H9 (cell line): ENCODE measurements at regions not wholly inside any gene's neighbourhood (a gene's known extent, or its start where the extent isn't known, plus 50 kb on each side); places are given as distances from the start of the nearest gene placed in this dataset.

Experiments
- DNase-seq: peaks from one replicate; pipeline ENCODE4 v3.0.0-alpha.2; 2017
- H2AFZ ChIP-seq: one replicate; pipeline ENCODE4 v1.6.1; 2013; ENCODE audit warnings: mild to moderate bottlenecking, low read length, control low read depth, moderate library complexity
- H2AK5ac ChIP-seq: 2 replicates; pipeline ENCODE4 v1.6.1; 2013; ENCODE audit warnings: low read length, control low read depth, mixed read lengths; ENCODE audit not compliant: insufficient read length
- H2BK120ac ChIP-seq: one replicate; pipeline ENCODE4 v1.6.1; 2013; ENCODE audit warnings: low read depth, mild to moderate bottlenecking, low read length, control low read depth, inconsistent platforms; ENCODE audit not compliant: poor library complexity, severe bottlenecking
- H2BK12ac ChIP-seq: 2 replicates; pipeline ENCODE4 v1.6.1; 2013; ENCODE audit warnings: low read length, control low read depth, mixed read lengths, low read depth; ENCODE audit not compliant: insufficient read length
- H2BK15ac ChIP-seq: 2 replicates; pipeline ENCODE4 v1.6.1; 2013; ENCODE audit warnings: low read depth, low read length, control low read depth
- H2BK20ac ChIP-seq: one replicate; pipeline ENCODE4 v1.6.1; 2013; ENCODE audit warnings: low read depth, mild to moderate bottlenecking, low read length, control low read depth, inconsistent platforms; ENCODE audit not compliant: poor library complexity, severe bottlenecking
- H2BK5ac ChIP-seq: 2 replicates; pipeline ENCODE4 v1.6.1; 2013; ENCODE audit warnings: low read length, control low read depth, mixed read lengths; ENCODE audit not compliant: insufficient read length
- H3K14ac ChIP-seq: 2 replicates; pipeline ENCODE4 v1.6.1; 2013; ENCODE audit warnings: low read length, control low read depth; ENCODE audit not compliant: insufficient read depth
- H3K18ac ChIP-seq: 2 replicates; pipeline ENCODE4 v1.6.1; 2013; ENCODE audit warnings: low read depth, mild to moderate bottlenecking, mixed read lengths, low read length, control low read depth; ENCODE audit not compliant: insufficient read length
- H3K23ac ChIP-seq: 2 replicates; pipeline ENCODE4 v1.6.1; 2013; ENCODE audit warnings: low read length, control low read depth, mixed read lengths, low read depth; ENCODE audit not compliant: insufficient read length
- H3K23me2 ChIP-seq: 2 replicates; pipeline ENCODE4 v1.6.1; 2013; ENCODE audit warnings: low read depth, mild to moderate bottlenecking, mixed read lengths, low read length, control low read depth; ENCODE audit not compliant: insufficient read length, poor library complexity, severe bottlenecking
- H3K27ac ChIP-seq: 2 replicates; pipeline ENCODE4 v1.5.1; 2013; ENCODE audit warnings: low read length, control low read depth, mixed read lengths, low read depth; ENCODE audit not compliant: insufficient read length
- H3K27me3 ChIP-seq: 2 replicates; pipeline ENCODE4 v1.6.1; 2013; ENCODE audit warnings: low read length, control low read depth, inconsistent platforms; ENCODE audit not compliant: insufficient read depth
- H3K4ac ChIP-seq: 2 replicates; pipeline ENCODE4 v1.6.1; 2013; ENCODE audit warnings: low read depth, mild to moderate bottlenecking, control low read depth, inconsistent platforms, low read length, moderate library complexity
- H3K4me1 ChIP-seq: 2 replicates; pipeline ENCODE4 v1.6.1; 2013; ENCODE audit warnings: low read length, control low read depth, inconsistent platforms; ENCODE audit not compliant: insufficient read depth
- H3K4me2 ChIP-seq: 2 replicates; pipeline ENCODE4 v1.6.1; 2013; ENCODE audit warnings: low read length, control low read depth, mixed read lengths; ENCODE audit not compliant: insufficient read length, insufficient read depth
- H3K56ac ChIP-seq: 2 replicates; pipeline ENCODE4 v1.6.1; 2013; ENCODE audit warnings: low read depth, mild to moderate bottlenecking, mixed read lengths, low read length, control low read depth; ENCODE audit not compliant: insufficient read length
- H3K79me1 ChIP-seq: 2 replicates; pipeline ENCODE4 v1.6.1; 2013; ENCODE audit warnings: low read depth, mild to moderate bottlenecking, moderate library complexity, low read length, control low read depth, inconsistent platforms; ENCODE audit not compliant: insufficient read depth, poor library complexity, severe bottlenecking
- H3K79me2 ChIP-seq: 2 replicates; pipeline ENCODE4 v1.6.1; 2013; ENCODE audit warnings: low read length, control low read depth, inconsistent platforms; ENCODE audit not compliant: insufficient read depth
- H3K9ac ChIP-seq: 2 replicates; pipeline ENCODE4 v1.6.1; 2013; ENCODE audit warnings: low read length, control low read depth, mixed read lengths; ENCODE audit not compliant: insufficient read length; ENCODE audit errors: extremely low read depth
- H3K9me3 ChIP-seq: one replicate; pipeline ENCODE4 v1.6.1; 2013; ENCODE audit warnings: low read depth, low read length, inconsistent platforms; ENCODE audit not compliant: control insufficient read depth
- H3T11ph ChIP-seq: one replicate; pipeline ENCODE4 v1.6.1; 2013; ENCODE audit warnings: mild to moderate bottlenecking, low read length, control low read depth, inconsistent platforms
- H4K20me1 ChIP-seq: one replicate; pipeline ENCODE4 v1.6.1; 2013; ENCODE audit not compliant: control insufficient read depth, insufficient read length, insufficient read depth
- H4K5ac ChIP-seq: 2 replicates; pipeline ENCODE4 v1.6.1; 2013; ENCODE audit warnings: low read depth, mild to moderate bottlenecking, mixed read lengths, low read length, control low read depth; ENCODE audit not compliant: insufficient read length
- H4K8ac ChIP-seq: replicated peaks from 2 replicates; pipeline ENCODE4 v1.6.1; 2013; ENCODE audit warnings: low read length, control low read depth, mixed read lengths, low read depth; ENCODE audit not compliant: insufficient read length
- H4K91ac ChIP-seq: 2 replicates; pipeline ENCODE4 v1.6.1; 2013; ENCODE audit warnings: low read depth, mild to moderate bottlenecking, moderate library complexity, mixed read lengths, low read length, control low read depth; ENCODE audit not compliant: insufficient read length
- H3K27ac Mint-ChIP-seq, 3 experiments: 2 replicates in 2 of 3; 3 replicates in 1 of 3; pipeline ENCODE4 v1.8.0; 2020 to 2021; ENCODE audit warnings: mixed read lengths in 3 of 3, mild to moderate bottlenecking in 1 of 3, moderate library complexity in 1 of 3
- H3K27me3 Mint-ChIP-seq: 2 replicates; pipeline ENCODE4 v1.8.0; 2021; ENCODE audit warnings: low read depth, mild to moderate bottlenecking, moderate library complexity, mixed read lengths
- H3K36me3 Mint-ChIP-seq, 3 experiments: 2 replicates in 2 of 3; 3 replicates in 1 of 3; pipeline ENCODE4 v1.8.0; 2020 to 2021; ENCODE audit warnings: low read depth in 3 of 3, mixed read lengths in 3 of 3; ENCODE audit not compliant: insufficient read depth in 1 of 3
- H3K4me1 Mint-ChIP-seq, 2 experiments: 2 replicates each; pipeline ENCODE4 v1.8.0; 2020; ENCODE audit warnings: mixed read lengths in 2 of 2
- H3K4me3 Mint-ChIP-seq, 2 experiments: 2 replicates in 1 of 2; 3 replicates in 1 of 2; pipeline ENCODE4 v1.8.0; 2020 to 2021; ENCODE audit warnings: mild to moderate bottlenecking in 2 of 2, mixed read lengths in 2 of 2, moderate library complexity in 1 of 2
- H3K9me3 Mint-ChIP-seq, 2 experiments: 2 replicates in 1 of 2; 3 replicates in 1 of 2; pipeline ENCODE4 v1.8.0; 2020; ENCODE audit warnings: mild to moderate bottlenecking in 2 of 2, mixed read lengths in 2 of 2, moderate library complexity in 1 of 2
- CTCF ChIP-seq: fragments of 200-600 bp; sonication (generic); conservative IDR thresholded peaks from 3 replicates; pipeline ENCODE4 v1.8.0; 2021; ENCODE audit warnings: antibody characterized with exemption, mild to moderate bottlenecking
- WGBS: extraction: QIAGEN DNeasy Blood & Tissue Kit; methylation state at CpG from one replicate; pipeline ENCODE4 v1.1.7; 2013; ENCODE audit warnings: missing lambda C conversion rate, low lambda C conversion rate, mixed read lengths; ENCODE audit not compliant: insufficient read length; ENCODE audit errors: extremely low coverage; 5-methylcytosine and 5-hydroxymethylcytosine counted together

- Mint-ChIP-seq H3K4me3 (no peak overlapping the region), H3K36me3 (no peaks in the 10 kb centered on the region), H3K4me1 (peaks cover 0 to 6% of the 10 kb centered on the region in 2 experiments; a peak in 1 of 4 replicates), H3K27me3 (peaks cover 1% of the 10 kb centered on the region; the same call in 1 of the 2 replicates), H3K27ac (no peak overlapping the region), H3K9me3 (no peaks in the 10 kb centered on the region)
- Histone ChIP-seq H2AK5ac (no peak overlapping the region), H3K18ac (no peak overlapping the region), H3K23me2 (no peaks in the 10 kb centered on the region), H2BK5ac (no peak overlapping the region), H3K27me3 (no peaks in the 10 kb centered on the region), H3K27ac (no peak overlapping the region), H3K79me2 (no peaks in the 10 kb centered on the region), H4K8ac (no peak overlapping the region), H3K9me3 (no peaks in the 10 kb centered on the region), H3K4ac (no peak overlapping the region), H2BK120ac (no peak overlapping the region), H3K79me1 (no peaks in the 10 kb centered on the region), H4K20me1 (no peaks in the 10 kb centered on the region), H3K56ac (no peak overlapping the region), H3K9ac (no peak overlapping the region), H3K23ac (no peak overlapping the region), H4K5ac (no peak overlapping the region), H3T11ph (no peak overlapping the region), H2BK20ac (no peak overlapping the region), H3K4me2 (no peak overlapping the region), H4K91ac (no peak overlapping the region), H2AFZ (no peak overlapping the region), H3K14ac (no peak overlapping the region), H3K4me1 (no peaks in the 10 kb centered on the region), H2BK12ac (no peak overlapping the region), H2BK15ac (no peak overlapping the region)
- no CpG with 5 or more reads among the region's 8 CpGs for WGBS
- no peak for TF ChIP-seq CTCF
- DNase-seq: no peak
Measured at GRCh38 chr11:19577391-19577975, 135.2 kb upstream of the NAV2 start.
